Gastrocnemius medialis (tissue), 4 donors: ENCODE measurements at regions not wholly inside any gene's neighbourhood (a gene's known extent, or its start where the extent isn't known, plus 50 kb on each side); places are given as distances from the start of the nearest gene placed in this dataset.

Source experiments
- ATAC-seq, 2 donors: fragments of 150-250 bp; one replicate each; pipeline ENCODE4 v1.9.1; 2016
- DNase-seq, 2 donors: peaks; one replicate each; pipeline ENCODE4 v3.0.0-alpha.2; 2019
- H3K27ac ChIP-seq, 4 donors: fragments of 200-600 bp; sonication (generic); 1 replicate in 1 of 4; 2 replicates in 3 of 4; pipeline ENCODE4 v1.5.1; 2016 to 2018; ENCODE audit warnings: mild to moderate bottlenecking in 2 of 4, moderate library complexity in 1 of 4
- H3K27me3 ChIP-seq, 3 donors: fragments of 200-600 bp; sonication (generic) in 2 of 3; 1 replicate in 1 of 3; 2 replicates in 2 of 3; pipeline versions ENCODE4 v1.5.1 to v1.6.0; 2016 to 2019; ENCODE audit warnings: mild to moderate bottlenecking in 1 of 3, moderate library complexity in 1 of 3
- H3K36me3 ChIP-seq, 2 donors: fragments of 200-600 bp; sonication (generic) in 1 of 2; one replicate each; pipeline ENCODE4 v1.5.1; 2017 to 2018
- H3K4me1 ChIP-seq, 2 donors: fragments of 200-600 bp; sonication (generic) in 1 of 2; one replicate each; pipeline ENCODE4 v1.5.1; 2016 to 2017; ENCODE audit warnings: mild to moderate bottlenecking in 2 of 2
- H3K4me3 ChIP-seq, 4 donors: fragments of 200-600 bp; sonication (generic) in 3 of 4; 1 replicate in 1 of 4; 2 replicates in 3 of 4; pipeline ENCODE4 v1.5.1; 2016 to 2019; ENCODE audit warnings: mild to moderate bottlenecking in 2 of 4
- H3K9me3 ChIP-seq, 3 donors: fragments of 200-600 bp; sonication (generic) in 2 of 3; 1 replicate in 1 of 3; 2 replicates in 2 of 3; pipeline ENCODE4 v1.5.1; 2016 to 2019
- POLR2A ChIP-seq, 2 donors: fragments of 450-650 bp; IDR thresholded peaks; one replicate each; pipeline ENCODE4 v1.6.1; 2017; ENCODE audit warnings: antibody characterized with exemption in 2 of 2, mild to moderate bottlenecking in 2 of 2, moderate library complexity in 2 of 2
- in situ Hi-C, 4 donors: fragments of 200-750 bp; cut with MboI; loops; one replicate each; pipeline versions ENCODE4 v1.15.0 to v1.8.0; 2017; ENCODE audit warnings: low sequenced_read_pairs in 4 of 4
- intact Hi-C: fragments of 100-400 bp; cut with DNase I; formaldehyde crosslinking; loops from one replicate; pipeline ENCODE4 v1.15.1; 2023; ENCODE audit warnings: low total_unique reads
- TF ChIP-seq, protein P1 (sequence below), 5 experiments: fragments of 450-650 bp in 3 of 5; fragments of 200-600 bp in 2 of 5; sonication (generic) in 2 of 5; IDR thresholded peaks in 4 of 5; conservative IDR thresholded peaks in 1 of 5; 1 replicate in 4 of 5; 2 replicates in 1 of 5; pipeline ENCODE4 v1.5.1; 2016 to 2019; ENCODE audit warnings: antibody characterized with exemption in 5 of 5, mild to moderate bottlenecking in 3 of 5, moderate library complexity in 3 of 5

DNA sequence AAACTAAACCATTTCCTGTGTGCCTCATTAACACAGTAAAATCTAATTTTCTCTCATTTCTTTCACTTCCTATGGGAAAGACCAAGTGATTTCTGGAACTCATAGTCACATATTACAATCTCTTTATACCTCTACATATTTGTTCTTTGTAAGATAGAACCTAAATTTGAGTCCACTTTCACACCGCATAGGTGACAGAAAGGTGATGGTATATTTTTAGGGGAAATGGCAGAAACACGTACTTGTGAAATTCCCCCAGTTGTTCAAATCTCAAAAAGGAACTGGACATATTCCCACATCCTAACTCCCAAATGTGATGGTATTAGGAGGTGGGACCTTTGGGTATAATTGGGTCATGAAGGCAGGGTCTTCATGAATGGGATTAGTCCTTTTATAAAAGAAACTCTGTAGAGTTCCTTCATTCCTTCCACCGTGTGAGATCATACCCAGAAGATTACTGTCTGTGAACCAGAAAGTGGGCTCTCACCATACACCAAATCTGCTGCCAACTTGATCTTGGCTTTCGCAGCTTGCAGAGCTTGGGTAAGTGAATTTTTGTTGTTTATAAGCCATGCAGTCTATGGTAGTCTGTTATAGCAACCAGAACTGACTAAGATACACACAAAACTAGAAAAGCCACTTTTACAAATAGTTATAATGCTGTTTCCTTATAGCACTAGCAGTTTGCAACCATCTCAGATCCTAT lies 542.1 kb downstream of the DSC3 start:
- Histone ChIP-seq H3K4me1 (no peaks in the 10 kb centered on the region), H3K27ac (no peak overlapping the region), H3K27me3 (no peaks in the 10 kb centered on the region), H3K9me3 (no peaks in the 10 kb centered on the region), H3K4me3 (no peak overlapping the region), H3K36me3 (no peaks in the 10 kb centered on the region)
- DNase-seq (no peak), ATAC-seq (no peak)
- TF ChIP-seq, protein P1, sequence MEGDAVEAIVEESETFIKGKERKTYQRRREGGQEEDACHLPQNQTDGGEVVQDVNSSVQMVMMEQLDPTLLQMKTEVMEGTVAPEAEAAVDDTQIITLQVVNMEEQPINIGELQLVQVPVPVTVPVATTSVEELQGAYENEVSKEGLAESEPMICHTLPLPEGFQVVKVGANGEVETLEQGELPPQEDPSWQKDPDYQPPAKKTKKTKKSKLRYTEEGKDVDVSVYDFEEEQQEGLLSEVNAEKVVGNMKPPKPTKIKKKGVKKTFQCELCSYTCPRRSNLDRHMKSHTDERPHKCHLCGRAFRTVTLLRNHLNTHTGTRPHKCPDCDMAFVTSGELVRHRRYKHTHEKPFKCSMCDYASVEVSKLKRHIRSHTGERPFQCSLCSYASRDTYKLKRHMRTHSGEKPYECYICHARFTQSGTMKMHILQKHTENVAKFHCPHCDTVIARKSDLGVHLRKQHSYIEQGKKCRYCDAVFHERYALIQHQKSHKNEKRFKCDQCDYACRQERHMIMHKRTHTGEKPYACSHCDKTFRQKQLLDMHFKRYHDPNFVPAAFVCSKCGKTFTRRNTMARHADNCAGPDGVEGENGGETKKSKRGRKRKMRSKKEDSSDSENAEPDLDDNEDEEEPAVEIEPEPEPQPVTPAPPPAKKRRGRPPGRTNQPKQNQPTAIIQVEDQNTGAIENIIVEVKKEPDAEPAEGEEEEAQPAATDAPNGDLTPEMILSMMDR (IDR thresholded peaks at IDR 0.05 in 4 of 5, conservative IDR thresholded peaks at IDR 0.05 in 1 of 5): no peak
- no peak for TF ChIP-seq POLR2A (IDR thresholded peaks at IDR 0.05)
- in situ Hi-C loops: no loop called here
- intact Hi-C loops: no loop called here

DNA sequence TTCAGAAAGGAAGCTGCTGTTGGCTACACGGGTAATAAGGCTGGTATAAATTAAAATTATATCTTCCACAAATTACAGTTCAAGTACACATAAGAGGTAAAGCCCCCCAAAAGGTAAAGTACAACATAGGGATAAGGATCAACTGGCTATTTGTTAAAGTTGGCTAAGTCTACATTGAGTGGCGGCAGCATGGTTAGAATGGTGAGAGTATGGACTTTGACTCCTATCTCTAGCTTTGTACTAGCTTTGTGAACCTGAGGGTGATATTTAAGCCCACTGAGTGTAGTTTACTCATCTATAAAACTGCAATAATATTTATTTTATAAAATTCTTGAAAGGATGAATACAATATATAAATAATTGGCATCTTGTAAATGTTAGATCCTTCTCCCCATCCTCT lies 542.8 kb downstream of the DSC3 start:
- H3K27me3 ChIP-seq: no peaks in the 10 kb centered on the region
- in situ Hi-C loops: no loop called here
- no peak for DNase-seq

DNA sequence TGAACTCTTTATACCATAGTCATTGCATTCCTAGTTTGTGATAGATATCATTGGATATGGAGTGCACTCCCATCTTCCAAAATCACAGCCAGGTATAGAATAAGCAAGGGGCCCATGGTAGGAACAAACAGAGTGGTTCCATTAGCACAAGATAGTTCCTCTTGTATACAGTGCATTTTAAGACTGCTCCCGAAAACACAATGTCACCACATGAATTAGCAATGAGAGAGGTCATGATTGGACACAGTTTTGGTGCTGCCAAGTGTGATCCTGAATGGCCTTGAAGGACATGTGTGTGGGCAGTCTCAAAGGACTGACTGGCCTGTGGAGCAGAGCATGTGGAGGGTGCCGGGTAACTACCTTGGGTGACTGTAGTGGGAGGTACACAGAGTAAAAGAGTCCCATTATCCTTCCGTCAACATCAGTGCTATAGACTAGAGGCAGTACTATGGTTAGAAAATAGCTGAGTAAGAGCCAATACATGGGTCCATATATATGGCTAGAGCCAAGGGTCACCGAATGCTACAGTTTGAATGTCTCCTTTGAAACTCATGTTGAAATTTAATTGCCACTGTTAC lies 549.9 kb downstream of the DSC3 start:
- Histone ChIP-seq H3K4me1 (no peaks in the 10 kb centered on the region), H3K27ac (no peak overlapping the region), H3K27me3 (no peaks in the 10 kb centered on the region), H3K9me3 (no peaks in the 10 kb centered on the region), H3K36me3 (no peaks in the 10 kb centered on the region), H3K4me3 (no peak overlapping the region)
- in situ Hi-C loops: no loop called here
- intact Hi-C loops: no loop called here
- no peak for TF ChIP-seq POLR2A (IDR thresholded peaks at IDR 0.05)
- TF ChIP-seq, protein P1 (IDR thresholded peaks at IDR 0.05 in 4 of 5, conservative IDR thresholded peaks at IDR 0.05 in 1 of 5): no peak
- DNase-seq: no peak
- ATAC-seq: no peak

More for the DNA sequence above, 542.8 kb downstream of the DSC3 start:
- Histone ChIP-seq H3K9me3 (no peaks in the 10 kb centered on the region), H3K4me1 (no peaks in the 10 kb centered on the region), H3K27ac (no peak overlapping the region), H3K36me3 (no peaks in the 10 kb centered on the region), H3K4me3 (no peak overlapping the region)
- intact Hi-C loops: no loop called here
- no peak for ATAC-seq
- TF ChIP-seq, protein P1 (IDR thresholded peaks at IDR 0.05 in 4 of 5, conservative IDR thresholded peaks at IDR 0.05 in 1 of 5): no peak
- no peak for TF ChIP-seq POLR2A (IDR thresholded peaks at IDR 0.05)

DNA sequence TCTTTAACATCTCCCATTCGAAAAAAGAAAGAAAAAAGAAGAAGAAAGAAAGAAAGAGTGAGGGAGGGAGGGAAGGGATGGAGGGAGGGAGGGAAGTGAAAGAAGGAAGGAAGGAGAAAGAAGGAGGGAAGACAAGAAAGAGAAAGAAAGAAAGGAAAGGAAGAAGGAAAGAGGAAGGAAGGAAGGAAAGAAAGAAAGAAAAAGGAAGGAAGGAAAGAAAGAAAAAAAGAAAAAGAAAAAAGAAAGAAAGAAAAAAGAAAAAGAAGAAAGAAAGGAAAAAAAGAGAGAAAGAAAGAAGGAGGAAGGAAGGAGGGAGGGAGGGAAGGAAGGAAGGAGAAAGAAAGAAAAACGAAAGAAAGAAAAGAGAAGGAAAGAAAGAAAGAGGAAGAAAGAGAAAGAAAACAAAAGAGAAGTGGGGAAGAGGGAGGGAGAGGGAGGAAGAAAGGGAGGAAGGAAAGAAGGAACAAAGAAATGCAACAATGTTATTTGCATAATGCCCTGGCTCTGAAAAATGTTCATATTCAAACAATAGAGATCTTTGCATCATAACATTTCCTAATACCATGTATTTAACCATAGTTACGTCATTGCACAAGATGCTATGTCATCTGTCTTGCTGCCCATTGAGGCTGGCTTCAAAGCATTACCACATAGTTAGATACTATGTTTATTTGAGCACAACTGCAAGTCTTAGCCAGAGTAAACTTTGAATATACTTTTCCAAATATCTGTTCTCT lies 550.6 kb downstream of the DSC3 start:
- Histone ChIP-seq H3K4me3 (no peak overlapping the region), H3K36me3 (no peaks in the 10 kb centered on the region), H3K27ac (no peak overlapping the region), H3K4me1 (no peaks in the 10 kb centered on the region), H3K9me3 (no peaks in the 10 kb centered on the region), H3K27me3 (no peaks in the 10 kb centered on the region)
- in situ Hi-C loops (no loop called here), intact Hi-C loops (no loop called here)
- TF ChIP-seq POLR2A (IDR thresholded peaks at IDR 0.05): no peak
- TF ChIP-seq, protein P1 (IDR thresholded peaks at IDR 0.05 in 4 of 5, conservative IDR thresholded peaks at IDR 0.05 in 1 of 5): no peak
- no peak for DNase-seq
- ATAC-seq: no peak
